HTR-8/SVneo (cell line): ENCODE measurements at regions not wholly inside any gene's neighbourhood (a gene's known extent, or its start where the extent isn't known, plus 50 kb on each side); places are given as distances from the start of the nearest gene placed in this dataset.
A peak's percentile ranks its signal among the peaks of the same experiment; 100 is the strongest.

Experiments used
- DNase-seq: peaks from one replicate; pipeline ENCODE4 v3.0.0; 2011; ENCODE audit warnings: low spot score, mixed read lengths; ENCODE audit not compliant: insufficient read length
- FAIRE-seq: peaks from 2 replicates; lab custom pipeline; 2011; peaks lifted over from hg19 to GRCh38; lab: Jason Lieb, UNC

DNA sequence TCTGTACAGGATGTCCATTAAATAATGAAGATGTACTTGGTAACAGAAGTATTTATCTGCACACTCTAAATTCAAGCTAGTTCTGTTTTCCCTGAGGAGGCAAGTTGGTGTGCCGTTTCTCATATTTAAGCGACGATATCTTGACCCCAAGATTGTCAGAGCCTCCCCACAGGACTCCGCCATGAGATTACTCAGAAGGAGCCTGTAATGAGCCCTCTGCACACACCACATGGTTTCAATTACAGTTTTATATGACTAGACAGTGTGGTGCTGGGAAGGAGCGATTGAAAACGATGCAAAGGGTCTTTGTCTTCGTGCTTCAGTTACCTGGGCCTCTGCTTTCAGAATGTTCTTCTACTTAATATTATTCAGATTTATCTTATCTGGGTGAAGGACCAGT is 840.4 kb upstream of the WWC1 start:
- DNase-seq, result no peak
- FAIRE-seq, result no peak

DNA sequence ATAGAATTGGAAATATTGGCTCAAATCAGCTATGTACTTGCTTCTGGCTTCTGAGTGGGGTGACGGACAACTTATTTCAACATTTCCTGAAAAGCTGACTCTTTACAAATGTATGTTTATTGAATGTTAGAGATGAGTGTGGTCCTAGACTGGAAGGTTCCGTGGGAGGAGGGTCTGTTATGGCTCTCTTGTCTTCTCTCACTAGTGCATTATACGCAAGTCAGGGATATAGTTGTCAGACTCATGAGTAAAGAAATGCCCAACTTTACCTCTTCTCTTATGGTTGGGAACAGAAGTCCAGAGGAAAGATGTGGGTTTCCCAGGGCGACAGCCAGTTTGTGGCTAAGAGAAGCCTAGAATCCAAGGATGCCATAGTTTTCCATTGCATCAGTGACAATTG is 839.3 kb upstream of the WWC1 start:
- FAIRE-seq, result no peak
- no peak for DNase-seq

DNA sequence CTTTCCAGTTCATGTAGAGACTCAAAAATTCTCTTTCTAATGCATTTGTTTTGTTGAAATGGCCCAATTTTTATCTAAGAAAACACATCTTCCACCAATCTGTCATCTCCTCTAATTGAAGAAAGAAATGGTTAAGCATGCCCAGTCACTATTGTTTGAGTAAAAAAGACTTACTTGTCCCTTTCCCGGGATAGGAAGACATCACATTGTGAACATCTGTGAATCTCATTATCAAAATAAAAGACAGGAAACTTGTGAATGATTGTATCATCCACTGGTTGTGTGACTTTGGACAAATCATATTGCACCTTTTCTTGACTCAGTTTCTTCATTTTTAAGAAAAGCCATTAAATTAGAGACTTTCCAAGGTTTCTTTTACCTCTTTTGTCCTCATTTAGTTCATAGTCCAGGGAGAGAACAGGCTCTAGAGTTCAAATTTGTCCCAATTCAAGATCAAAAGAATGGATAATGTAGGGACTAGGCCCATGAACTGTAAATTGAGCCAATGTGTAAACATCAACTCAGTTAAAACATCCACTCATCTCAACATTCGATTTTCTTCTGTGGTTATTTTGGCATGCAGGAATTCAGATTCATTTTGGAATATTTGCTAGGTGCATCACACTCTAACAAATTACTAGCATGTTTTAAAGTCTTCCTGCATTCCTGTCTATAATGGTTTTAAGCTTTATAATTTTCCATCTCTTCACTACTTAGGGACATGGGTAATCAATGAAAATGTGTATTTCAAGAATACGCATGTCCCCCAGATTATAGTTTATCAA is 838.0 kb upstream of the WWC1 start:
- no peak for FAIRE-seq
- DNase-seq, result no peak

DNA sequence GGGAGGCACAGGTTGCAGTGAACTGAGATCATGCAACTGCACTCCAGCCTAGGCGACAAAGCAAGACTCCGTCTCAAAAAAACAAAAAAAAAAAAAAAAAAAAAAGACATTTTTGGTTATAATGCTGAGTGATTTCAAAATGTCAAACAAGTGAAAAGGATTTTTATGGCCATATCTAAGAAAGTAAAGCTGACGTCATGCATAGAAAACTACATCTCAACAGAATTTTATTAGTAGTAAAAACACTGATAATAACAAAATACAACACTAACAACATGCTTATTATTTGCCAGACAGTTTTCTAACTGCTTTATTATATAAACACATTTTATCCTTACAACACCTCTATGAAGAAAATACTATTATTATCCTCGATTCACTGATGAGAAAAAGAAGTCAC is 833.0 kb upstream of the WWC1 start:
- DNase-seq, result no peak
- FAIRE-seq, result no peak

DNA sequence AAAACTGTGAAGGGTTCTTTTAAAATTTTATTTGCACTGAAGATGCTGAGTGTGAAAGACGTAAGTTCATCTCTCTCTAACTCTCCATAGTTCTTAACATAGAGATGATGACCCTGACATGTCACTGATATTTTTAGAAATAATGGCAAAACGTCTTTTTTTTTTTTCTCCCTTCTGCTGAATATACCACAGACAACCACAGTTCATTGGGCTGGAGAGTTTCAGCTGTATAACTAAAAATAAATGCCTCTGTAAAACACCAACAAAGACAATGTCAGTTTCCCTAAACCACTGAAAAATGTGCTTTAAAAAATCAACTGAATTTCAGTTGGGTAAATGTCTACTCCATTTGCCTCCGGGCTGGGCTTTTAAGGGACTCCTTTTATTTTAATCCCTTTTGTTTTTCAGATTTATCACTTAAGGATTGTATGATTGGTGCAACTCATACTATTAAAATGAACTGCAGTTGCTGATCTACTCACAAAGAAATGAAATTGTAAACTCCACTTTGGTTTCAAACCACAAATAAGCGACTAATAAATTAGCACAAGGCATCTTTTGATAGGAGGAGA is 830.9 kb upstream of the WWC1 start:
- FAIRE-seq, result no peak
- no peak for DNase-seq

DNA sequence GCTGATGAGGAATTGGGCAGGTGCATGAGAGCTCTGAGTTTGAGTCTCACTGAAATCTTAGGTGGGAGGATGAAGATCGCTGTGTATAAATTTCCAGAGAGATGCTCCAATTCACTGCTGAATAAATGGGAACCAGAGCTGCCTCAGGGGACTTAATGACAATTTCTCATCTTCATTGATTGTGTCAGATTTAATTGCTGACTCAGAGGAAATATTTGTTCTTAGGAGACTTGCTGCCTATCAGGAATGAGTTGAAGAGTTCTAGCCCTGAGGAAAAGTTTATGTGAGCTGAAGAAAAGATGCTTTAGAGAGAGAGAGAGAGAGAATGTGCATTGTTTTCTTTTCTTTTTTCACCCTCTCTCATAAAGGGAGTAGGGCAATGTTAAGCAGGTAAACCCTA is 827.5 kb upstream of the WWC1 start:
- DNase-seq, result no peak
- no peak for FAIRE-seq

DNA sequence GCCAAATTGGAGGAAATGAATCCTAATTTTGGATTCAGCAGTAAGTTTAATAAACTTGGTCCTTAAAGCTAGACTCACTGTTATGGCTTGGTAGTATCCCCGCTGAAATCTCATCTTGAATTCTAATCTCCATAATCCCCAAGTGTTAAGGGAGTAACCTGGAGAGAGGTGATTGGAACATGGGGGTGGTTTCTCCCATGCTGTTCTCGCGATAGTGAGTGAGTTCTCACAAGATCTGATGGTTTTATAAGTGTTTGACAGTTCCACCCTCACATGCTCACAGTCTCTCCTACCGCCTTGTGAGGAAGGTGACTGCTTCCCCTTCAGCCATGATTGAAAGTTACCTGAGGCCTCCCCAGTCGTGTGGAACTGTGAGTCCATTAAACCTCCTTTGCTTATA is 824.5 kb upstream of the WWC1 start:
- DNase-seq (no peak), FAIRE-seq (no peak)

DNA sequence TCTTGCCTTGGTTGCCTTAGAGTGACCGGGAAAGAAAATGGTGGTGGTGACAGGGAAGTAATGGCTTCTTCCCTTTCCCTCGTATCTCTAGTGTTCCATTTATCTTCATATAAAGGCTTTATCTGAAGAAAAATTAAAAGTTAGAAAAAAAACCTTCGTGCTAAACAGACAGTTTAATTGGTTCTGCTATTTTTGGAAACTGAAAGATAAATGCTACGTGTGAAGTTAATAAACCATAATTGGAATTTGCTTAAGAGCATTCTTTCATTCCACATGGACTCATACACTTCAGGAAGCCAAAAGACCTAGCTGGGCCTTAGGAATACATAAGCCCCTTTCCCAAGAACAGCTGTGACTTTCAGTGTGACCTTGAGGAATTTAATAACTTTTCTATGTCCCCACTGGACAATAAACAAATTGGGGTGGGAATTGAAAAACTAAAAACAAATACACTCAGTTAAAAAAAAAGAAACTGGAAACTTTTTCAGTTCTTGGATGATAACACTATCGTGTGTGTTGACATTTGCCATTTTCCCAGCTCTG is 818.8 kb upstream of the WWC1 start:
- no peak for DNase-seq
- FAIRE-seq, result no peak

DNA sequence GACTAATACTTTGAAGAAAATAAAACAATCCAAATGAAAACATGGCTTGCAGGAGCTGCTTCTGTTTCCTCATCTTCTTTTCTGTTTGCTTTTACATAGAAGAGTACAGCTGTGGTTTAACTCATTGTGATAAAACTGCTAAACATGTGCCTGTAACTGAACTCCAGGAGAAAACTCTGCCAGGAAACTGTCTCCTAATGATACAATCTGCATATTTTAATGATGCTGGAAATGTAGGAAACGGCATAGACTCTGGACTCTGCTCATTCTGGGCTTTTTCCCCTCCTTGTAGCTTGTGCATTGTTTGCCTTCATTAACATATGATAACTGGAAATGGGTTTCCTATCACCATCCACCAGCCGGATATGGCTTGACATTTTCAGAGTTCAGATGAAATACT is 813.3 kb upstream of the WWC1 start:
- FAIRE-seq, result no peak
- no peak for DNase-seq

DNA sequence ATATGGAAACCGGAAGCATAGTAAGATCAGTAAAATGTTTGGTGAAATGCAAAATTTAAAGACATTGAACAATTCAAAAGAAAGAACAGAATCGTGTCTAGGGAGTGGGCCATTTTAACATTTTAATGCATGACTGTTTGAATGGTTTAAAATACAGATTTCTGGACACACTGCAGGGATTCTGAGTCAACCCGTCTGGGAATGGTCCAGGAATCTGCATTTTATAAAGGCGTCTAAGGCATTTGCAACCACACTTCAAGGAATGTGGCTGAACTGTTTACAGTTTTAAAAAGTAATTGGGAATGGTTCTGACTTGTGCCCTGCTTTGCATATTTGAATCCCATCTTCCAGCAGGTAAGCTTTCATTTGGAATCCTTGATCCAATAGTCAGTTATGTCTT is 811.7 kb upstream of the WWC1 start:
- DNase-seq (no peak), FAIRE-seq (no peak)

DNA sequence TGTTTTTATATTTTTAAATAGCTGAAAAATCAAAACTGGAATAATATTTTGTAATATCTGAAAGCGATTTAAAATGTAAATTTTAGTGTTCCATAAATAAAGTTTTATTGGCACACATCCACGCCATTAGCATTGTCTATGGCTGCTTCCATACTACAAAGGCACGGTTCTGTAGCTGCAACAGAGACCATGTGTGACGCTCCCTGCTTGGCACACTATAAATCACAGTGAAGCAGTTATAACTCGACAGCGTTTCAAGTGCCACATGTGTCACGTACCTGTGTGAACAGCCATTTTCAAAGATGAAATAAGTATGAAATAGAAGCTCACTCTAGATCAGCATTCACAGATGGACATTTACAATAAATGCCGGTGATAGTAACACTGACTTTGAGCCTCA is 810.1 kb upstream of the WWC1 start:
- no peak for DNase-seq
- no peak for FAIRE-seq

DNA sequence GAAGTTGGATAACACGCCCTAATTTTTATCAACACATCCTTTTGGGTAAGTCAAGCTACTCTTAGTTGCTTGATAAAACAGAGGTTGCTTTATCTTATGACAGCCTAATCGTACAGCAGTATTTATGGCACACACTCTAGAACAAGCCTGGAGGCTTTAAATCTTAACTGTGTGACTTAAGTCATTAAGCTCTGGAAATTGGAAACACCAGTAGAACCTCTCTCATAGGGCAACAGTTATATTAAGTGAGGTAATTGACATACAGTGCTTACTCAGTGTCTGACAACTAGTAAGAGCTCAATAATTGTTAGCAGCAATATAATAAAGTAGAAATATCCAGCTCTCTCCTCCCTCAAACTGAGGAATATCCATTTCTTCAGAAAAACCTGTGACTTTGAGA is 808.9 kb upstream of the WWC1 start:
- no peak for DNase-seq
- FAIRE-seq, result no peak

DNA sequence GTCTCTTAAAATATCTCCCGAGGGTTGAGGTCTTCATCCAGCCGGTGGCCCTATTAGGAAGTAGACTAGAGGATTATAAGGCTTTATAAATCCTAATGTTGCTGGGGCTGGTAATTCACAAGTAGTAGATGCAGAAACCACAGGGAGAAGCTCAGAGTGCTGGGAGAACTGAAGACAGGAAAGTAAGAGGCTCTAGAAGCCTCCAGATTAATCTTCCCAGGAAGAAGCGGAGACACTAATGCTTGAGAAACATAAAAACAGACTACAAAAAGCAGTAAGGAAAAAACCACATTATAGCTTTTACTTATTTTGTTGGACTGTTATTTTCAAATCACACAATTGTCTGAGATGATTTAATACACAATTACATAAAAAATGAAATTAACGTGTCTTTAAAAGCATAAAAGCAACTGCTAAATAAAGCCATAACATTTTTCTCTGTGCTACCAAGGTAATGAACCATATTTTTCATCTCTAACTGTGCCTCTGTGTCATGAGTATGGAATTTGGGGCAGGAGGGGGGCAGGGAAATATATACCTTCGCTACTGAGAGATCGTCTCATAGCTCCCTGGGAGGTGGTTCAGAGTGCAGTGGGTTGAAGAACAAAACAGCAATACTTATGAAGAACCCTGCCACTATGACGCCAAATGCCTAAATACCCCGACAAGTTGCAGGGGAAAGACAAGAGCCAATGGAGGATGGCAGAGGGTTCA is 806.2 kb upstream of the WWC1 start:
- no peak for FAIRE-seq

DNA sequence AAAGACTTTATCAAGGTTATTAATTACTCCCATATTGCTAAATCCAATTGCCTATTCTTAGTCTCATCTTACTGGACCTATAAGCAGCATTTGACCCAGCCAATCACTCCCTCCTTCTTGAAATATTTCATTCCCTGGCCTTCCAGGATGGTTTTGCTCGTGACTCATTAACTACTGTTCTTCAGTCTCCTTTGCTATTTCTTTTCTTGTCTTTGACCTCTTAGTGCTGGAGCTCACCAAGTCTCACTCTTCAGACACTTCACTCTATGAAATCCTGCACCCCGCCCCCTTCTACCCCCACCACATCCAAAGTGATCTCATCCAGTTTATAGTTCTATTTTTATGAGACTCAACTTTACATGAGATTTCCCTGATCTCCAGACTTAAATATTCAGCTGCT is 803.1 kb upstream of the WWC1 start:
- FAIRE-seq (no peak), DNase-seq (no peak)

More for the DNA sequence above, 806.2 kb upstream of the WWC1 start:
- no peak for DNase-seq

DNA sequence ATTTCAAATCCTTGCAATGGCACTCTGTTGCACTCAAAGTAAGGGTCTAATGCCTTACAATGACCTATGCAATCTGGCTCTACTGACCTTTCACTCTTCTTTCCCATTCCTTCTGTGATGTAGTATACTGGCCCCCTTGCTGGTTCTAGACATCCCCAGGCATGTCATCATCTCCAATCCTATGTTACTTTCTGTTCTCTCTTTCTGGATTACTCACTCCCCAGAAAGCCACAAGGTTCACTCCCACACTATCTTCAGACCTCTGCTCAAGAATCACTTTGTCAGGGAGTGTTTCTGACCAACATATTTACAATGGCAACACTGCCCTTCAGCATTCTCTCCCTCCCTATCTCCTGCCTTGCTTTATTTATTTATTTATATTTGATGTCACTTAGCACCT is 802.2 kb upstream of the WWC1 start:
- DNase-seq (peak; percentile 10), FAIRE-seq (no peak)

DNA sequence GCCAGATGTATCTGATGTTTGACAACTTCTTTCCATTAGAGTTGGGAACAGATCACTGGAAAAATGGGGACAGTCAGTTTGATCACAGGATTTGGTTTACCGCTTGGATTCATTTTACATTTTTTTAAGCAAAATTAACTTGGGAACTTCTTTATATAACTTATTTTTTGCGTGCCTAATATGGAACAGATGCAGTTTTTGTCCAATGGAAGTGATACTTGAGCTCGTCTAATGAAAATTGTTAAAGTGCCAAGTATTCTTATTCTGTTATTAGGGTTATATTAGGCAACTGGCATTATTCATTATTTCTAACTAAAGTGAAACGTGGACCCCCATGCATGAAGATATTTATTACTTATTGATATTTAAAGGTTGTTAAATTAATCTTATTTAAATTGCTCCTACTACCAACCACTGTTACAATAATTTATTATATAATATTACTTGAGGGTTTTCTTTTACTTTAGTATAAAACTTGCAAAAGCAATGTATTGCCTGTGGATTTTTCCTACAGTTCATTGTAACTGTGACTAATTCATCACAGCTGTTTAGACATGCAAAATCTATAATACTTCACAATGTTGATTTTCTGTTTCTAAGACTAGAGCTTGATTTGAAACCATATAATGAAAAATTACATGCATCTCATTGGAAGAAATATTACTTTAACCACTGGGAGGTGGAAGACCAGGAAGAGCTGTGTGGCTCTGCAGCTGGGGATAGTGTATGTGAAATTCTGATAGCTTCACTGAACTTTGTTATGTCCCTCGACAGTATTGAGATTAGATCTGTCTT is 787.3 kb upstream of the WWC1 start:
- FAIRE-seq (no peak), DNase-seq (no peak)

DNA sequence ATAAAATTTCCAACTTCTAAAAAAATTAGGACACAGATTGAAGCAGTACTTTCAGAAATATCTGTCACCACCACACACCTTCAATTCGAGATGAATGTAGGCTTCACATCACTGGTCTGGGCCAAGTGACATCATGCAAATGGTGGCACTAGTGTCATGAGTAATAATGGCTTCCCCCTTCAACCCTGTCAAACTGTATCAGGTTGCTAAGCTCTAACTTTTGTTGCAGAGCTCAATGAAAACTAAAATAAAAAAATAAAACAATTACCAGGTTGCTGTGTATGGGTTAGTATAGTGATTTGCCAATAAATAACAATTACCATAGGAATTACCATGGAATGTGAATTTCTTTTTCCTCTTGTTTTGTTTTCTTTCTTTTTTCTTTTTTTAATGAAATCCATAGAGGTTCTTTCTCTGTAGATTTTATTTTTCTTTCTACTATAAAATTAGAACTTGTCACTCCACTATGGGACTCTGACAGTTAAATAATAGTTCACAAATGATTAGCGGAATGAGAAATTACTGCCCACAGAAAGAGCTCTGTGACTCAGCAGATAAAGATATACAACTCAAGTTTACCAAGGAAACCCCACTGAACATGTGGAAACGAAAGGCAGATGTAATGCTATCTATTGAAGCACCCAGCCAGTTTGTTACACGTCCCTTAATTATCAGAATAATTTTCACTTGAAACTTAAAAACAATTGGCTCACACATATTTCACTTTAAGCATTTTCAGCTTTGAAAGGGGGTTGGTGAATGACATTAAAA is 783.8 kb upstream of the WWC1 start:
- no peak for DNase-seq
- FAIRE-seq, result no peak

DNA sequence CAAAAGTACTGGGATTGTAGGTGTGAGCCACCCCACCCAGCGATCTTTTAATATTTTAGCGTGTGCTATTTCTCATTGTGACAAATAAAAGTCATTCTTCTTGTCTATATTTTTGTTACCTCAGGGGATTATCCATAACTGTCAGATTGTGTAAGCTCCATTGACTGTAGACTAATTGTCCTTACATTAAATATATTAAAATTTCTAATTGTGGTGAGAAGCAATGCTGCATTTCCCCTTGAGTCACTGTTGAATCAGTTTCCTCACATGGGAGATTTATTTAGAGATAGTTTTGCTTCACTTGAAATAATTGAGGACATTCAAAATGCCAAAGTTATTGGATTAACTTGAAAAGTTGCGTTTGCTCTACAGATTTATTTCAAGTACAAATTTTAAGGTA is 782.4 kb upstream of the WWC1 start:
- FAIRE-seq (no peak), DNase-seq (no peak)

DNA sequence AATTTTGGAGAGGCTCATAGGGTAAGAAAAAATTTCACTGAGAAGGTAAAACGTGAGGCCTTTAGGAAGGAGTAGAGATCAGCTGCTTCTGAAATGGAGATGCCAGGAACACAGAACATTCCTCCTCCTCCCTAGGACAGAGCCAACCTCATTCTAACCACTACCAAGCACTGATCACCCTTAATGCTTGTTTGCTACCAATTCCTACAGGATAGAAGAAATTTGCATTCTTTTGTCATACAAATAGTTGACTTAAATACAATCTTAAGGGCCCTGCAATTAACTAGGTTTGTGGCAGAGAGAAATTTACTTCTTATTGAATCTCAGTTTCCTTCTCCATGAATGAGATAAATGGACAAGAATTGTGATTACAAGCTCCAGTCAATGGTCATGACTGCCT is 780.2 kb upstream of the WWC1 start:
- DNase-seq, result no peak
- no peak for FAIRE-seq

DNA sequence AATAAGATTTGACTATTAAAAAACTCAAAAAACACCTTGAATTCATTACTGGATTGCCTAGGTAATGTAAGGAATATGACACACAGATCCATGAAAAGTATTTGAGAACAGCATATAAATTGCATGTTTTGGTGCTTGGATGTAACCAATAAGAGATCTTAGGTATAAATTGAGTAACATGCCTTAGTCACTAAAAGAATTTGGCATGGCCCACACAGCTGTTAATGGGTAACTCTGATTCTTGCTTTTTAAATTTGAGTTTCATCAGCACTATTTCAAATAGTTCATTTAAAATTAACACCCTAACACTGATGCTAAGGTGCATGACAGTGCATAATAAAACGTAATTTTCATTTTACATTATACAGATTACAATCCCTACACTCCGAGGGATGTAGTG is 779.3 kb upstream of the WWC1 start:
- no peak for DNase-seq
- FAIRE-seq, result no peak
